Psoas muscle (tissue), 7 donors: ENCODE measurements at regions not wholly inside any gene's neighbourhood (a gene's known extent, or its start where the extent isn't known, plus 50 kb on each side); places are given as distances from the start of the nearest gene placed in this dataset.

Experiments
- ATAC-seq, 4 donors: fragments of 200-7000 bp; cut with Tn5 transposase; one replicate each; pipeline ENCODE4 v1.9.1; 2020; ENCODE audit warnings: moderate library complexity in 3 of 4, mild to moderate bottlenecking in 2 of 4
- DNase-seq, 2 donors: peaks; one replicate each; pipeline ENCODE4 v3.0.0-alpha.2; 2020
- H3K27ac ChIP-seq: fragments of 200-600 bp; one replicate; pipeline ENCODE4 v1.8.0; 2022
- H3K27me3 ChIP-seq, 3 donors: fragments of 200-600 bp in 1 of 3; one replicate each; pipeline versions ENCODE4 v1.6.1 to v1.8.0; 2013 to 2022; ENCODE audit warnings: low read length in 2 of 3, mild to moderate bottlenecking in 2 of 3, moderate library complexity in 1 of 3; ENCODE audit not compliant: insufficient read depth in 3 of 3
- H3K36me3 ChIP-seq, 2 donors: fragments of 200-600 bp in 1 of 2; one replicate each; pipeline versions ENCODE4 v1.6.1 to v1.8.0; 2013 to 2022; ENCODE audit warnings: low read depth in 1 of 2, mild to moderate bottlenecking in 1 of 2, moderate library complexity in 1 of 2; ENCODE audit not compliant: insufficient read depth in 1 of 2
- H3K4me1 ChIP-seq: fragments of 200-600 bp; one replicate; pipeline ENCODE4 v1.8.0; 2022
- H3K4me3 ChIP-seq: fragments of 200-600 bp; one replicate; pipeline ENCODE4 v1.8.0; 2022; ENCODE audit warnings: mild to moderate bottlenecking
- H3K9me3 ChIP-seq: fragments of 200-600 bp; one replicate; pipeline ENCODE4 v1.8.0; 2022
- WGBS, 3 donors: extraction: QIAGEN DNeasy Blood & Tissue Kit; methylation state at CpG; one replicate each; pipeline versions ENCODE4 v1.1.6 to v1.1.7; 2013; 5-methylcytosine and 5-hydroxymethylcytosine counted together
- intact Hi-C, 2 donors: fragments of 100-400 bp; cut with DNase I; formaldehyde crosslinking; loops; one replicate each; pipeline versions ENCODE4 v1.11.0 to v1.14.2; 2022
- TF ChIP-seq, protein P1 (sequence below): fragments of 200-600 bp; IDR thresholded peaks from one replicate; pipeline ENCODE4 v1.8.0; 2022; ENCODE audit warnings: antibody characterized with exemption
- donor health status: healthy with polysubstance abuse.
- donor health status: DM: no; HTN: no; CAD: no; lungs with moderate emphysema.
- donor health status: Bipolar disorder and iron deficiency.
- donor health status: healthy.
- donor health status: DM: yes; HTN: yes; CAD: no.
- donor health status: DM: no; HTN: no; CAD: no.
- donor health status: DM: yes; HTN: yes; CAD: no.

DNA sequence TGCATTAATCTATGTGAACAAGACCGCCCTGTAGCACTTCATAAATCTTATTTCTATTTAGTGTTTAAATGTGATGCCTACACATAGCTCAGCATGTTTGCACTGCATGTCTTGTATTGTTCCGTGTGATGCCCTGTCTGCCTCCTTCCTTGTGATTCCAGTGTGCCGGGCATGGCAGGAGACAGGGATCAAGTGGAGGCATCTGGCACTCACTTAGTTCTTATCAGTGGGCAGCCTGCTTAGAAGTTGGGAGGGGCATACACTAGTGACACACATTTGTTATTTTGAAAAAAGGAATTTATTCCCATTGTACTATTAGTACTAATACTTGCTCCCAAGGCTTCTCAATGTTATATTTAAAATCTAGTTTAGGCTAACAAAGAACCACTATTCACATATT lies 176.4 kb downstream of the KCNA5 start:
- Histone ChIP-seq H3K27ac (no peak overlapping the region), H3K4me3 (no peak overlapping the region), H3K4me1 (no peaks in the 10 kb centered on the region), H3K9me3 (no peaks in the 10 kb centered on the region), H3K27me3 (no peaks in the 10 kb centered on the region), H3K36me3 (no peaks in the 10 kb centered on the region)
- DNase-seq (no peak), ATAC-seq (no peak)
- 69 to 82% (median 77%) methylated on average over 3 of the region's 3 CpGs for WGBS, 3 donors
- intact Hi-C loops, result no loop called here
- TF ChIP-seq, protein P1, sequence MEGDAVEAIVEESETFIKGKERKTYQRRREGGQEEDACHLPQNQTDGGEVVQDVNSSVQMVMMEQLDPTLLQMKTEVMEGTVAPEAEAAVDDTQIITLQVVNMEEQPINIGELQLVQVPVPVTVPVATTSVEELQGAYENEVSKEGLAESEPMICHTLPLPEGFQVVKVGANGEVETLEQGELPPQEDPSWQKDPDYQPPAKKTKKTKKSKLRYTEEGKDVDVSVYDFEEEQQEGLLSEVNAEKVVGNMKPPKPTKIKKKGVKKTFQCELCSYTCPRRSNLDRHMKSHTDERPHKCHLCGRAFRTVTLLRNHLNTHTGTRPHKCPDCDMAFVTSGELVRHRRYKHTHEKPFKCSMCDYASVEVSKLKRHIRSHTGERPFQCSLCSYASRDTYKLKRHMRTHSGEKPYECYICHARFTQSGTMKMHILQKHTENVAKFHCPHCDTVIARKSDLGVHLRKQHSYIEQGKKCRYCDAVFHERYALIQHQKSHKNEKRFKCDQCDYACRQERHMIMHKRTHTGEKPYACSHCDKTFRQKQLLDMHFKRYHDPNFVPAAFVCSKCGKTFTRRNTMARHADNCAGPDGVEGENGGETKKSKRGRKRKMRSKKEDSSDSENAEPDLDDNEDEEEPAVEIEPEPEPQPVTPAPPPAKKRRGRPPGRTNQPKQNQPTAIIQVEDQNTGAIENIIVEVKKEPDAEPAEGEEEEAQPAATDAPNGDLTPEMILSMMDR, result no peak

DNA sequence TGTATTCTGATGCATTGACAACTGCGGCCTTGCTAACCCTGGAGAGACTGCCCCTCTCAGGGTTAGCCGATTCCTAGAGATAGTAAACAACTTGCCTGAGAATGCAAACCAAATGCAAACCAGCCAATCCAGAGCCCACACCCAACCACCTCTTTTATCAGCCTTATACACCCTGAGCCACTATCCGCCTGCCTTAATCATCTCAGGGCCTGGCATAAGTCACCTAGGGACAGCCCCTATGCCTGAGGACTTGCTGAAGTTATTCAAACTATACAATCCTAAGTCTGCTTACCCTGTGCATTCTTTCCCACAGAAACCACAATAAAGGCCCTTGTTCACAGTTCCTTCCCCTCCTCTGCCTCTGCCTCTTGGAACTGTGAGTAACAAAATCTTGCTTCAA lies 177.2 kb downstream of the KCNA5 start:
- no peak overlapping the region for H3K27ac ChIP-seq
- H3K36me3 ChIP-seq, result no peaks in the 10 kb centered on the region
- DNase-seq (no peak), ATAC-seq (no peak)
- no peak overlapping the region for H3K4me3 ChIP-seq
- H3K4me1 ChIP-seq, result no peaks in the 10 kb centered on the region
- TF ChIP-seq, protein P1, result no peak
- H3K27me3 ChIP-seq, result no peaks in the 10 kb centered on the region
- intact Hi-C loops, result no loop called here
- H3K9me3 ChIP-seq, result no peaks in the 10 kb centered on the region
- WGBS, 3 donors, result 85 to 94% (median 93%) methylated on average over 3 of the region's 3 CpGs

DNA sequence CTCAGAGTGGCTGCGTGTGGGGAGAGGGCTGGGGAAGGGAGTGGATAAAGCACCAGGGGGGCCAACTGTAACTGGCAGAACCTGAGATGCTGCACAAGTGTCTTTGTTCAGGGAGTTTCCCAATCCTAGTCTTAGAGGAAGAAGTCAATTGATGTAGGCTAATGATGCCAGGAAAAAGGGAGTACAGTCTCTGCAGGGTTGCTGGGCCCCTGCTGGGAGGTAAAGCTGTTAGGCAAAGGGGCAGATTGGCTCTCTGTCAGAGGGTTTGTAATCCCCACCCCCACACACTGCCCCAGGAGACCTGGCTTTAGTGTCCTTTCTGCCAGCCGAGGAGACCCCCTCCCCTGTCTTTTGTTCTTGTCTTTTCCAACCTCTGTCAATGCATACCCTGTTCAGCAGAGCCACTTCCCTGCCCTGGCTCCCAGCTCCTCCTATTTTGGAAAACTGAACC lies 178.4 kb downstream of the KCNA5 start:
- H3K27ac ChIP-seq, result no peak overlapping the region
- H3K4me3 ChIP-seq, result no peak overlapping the region
- ATAC-seq, result no peak
- H3K27me3 ChIP-seq, result no peaks in the 10 kb centered on the region
- 56 to 74% (median 58%) methylated on average over 2 of the region's 2 CpGs for WGBS, 3 donors
- intact Hi-C loops, result no loop called here
- no peaks in the 10 kb centered on the region for H3K4me1 ChIP-seq
- no peak for DNase-seq
- TF ChIP-seq, protein P1, result no peak
- no peaks in the 10 kb centered on the region for H3K9me3 ChIP-seq
- no peaks in the 10 kb centered on the region for H3K36me3 ChIP-seq

DNA sequence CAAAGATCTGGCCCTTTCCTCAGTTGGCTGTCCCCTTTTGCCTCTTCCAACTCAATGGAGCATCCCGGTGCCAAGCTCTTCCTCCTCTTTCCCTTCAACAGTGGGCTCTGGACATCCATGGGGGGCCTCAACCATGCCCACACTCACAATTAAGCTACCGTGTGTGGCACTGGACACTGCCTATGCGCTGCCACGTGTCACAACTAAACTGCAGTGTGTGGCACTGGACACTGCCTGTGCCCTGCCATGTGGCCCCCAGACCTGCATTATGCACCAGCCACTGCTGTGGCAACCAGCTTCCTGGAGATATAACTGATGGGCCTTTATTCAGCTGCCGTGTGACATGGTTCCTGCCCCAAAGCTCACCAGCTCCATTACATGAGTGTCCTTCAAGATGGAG lies 179.1 kb downstream of the KCNA5 start:
- intact Hi-C loops, result no loop called here
- ATAC-seq, result no peak
- Histone ChIP-seq H3K27me3 (no peaks in the 10 kb centered on the region), H3K27ac (no peak overlapping the region), H3K36me3 (no peaks in the 10 kb centered on the region), H3K4me1 (no peaks in the 10 kb centered on the region), H3K4me3 (no peak overlapping the region), H3K9me3 (no peaks in the 10 kb centered on the region)
- no peak for DNase-seq
- TF ChIP-seq, protein P1, result no peak
- WGBS, 3 donors, result 95 to 98% (median 96%) methylated on average over 5 of the region's 5 CpGs

DNA sequence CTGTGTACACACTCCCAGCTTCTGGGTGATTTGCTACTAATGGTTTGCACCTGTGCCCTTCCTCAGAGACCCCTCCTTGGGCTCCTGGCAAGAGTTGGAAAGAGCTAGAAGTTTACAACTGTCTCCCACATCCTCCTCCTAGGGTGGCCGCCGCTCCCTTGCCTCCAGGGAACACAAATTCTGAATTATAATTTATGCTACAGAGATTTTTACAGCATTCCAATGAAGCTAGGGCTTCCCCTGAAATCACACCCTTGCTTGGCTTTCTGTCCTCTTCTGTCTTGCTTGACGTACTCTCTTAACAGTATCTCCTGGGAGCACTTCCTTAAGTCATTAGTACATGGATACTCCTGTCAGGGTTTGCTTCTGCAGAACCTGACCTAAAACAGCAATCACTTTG lies 180.2 kb downstream of the KCNA5 start:
- WGBS, 3 donors, result 59 to 82% (median 76%) methylated on average over 3 of the region's 3 CpGs
- Histone ChIP-seq H3K36me3 (no peaks in the 10 kb centered on the region), H3K4me1 (no peaks in the 10 kb centered on the region), H3K4me3 (no peak overlapping the region), H3K9me3 (no peaks in the 10 kb centered on the region), H3K27ac (no peak overlapping the region), H3K27me3 (no peaks in the 10 kb centered on the region)
- no peak for ATAC-seq
- DNase-seq, result no peak
- TF ChIP-seq, protein P1, result no peak
- intact Hi-C loops, result no loop called here
